A549 (cell line): ENCODE measurements at regions not wholly inside any gene's neighbourhood (a gene's known extent, or its start where the extent isn't known, plus 50 kb on each side); places are given as distances from the start of the nearest gene placed in this dataset.

Source experiments
- CEBPB ChIP-seq, 2 experiments: fragments of >200 bp in 1 of 2; sonication (Bioruptor Twin) in 1 of 2; formaldehyde crosslinking in 1 of 2; IDR thresholded peaks; 2 replicates each; pipeline ENCODE4 v1.6.1; 2012 to 2016
- CHD4 ChIP-seq: fragments of 200-600 bp; sonication (generic); IDR thresholded peaks from 2 replicates; pipeline ENCODE4 v1.6.1; 2016; ENCODE audit warnings: antibody characterized with exemption, mild to moderate bottlenecking, borderline replicate concordance
- EP300 ChIP-seq, 2 experiments: fragments of >200 bp; sonication (Bioruptor Twin); formaldehyde crosslinking; IDR thresholded peaks; 2 replicates in 1 of 2; 3 replicates in 1 of 2; pipeline ENCODE4 v1.6.1; 2016 to 2017
- HOXB5 ChIP-seq: fragments of 250-450 bp; sonication (Bioruptor Pico); IDR thresholded peaks from 2 replicates; pipeline ENCODE4 v1.5.0; 2020; ENCODE audit warnings: mild to moderate bottlenecking, moderate library complexity
- MYC ChIP-seq: IDR thresholded peaks from 2 replicates; pipeline ENCODE4 v1.6.1; 2012; ENCODE audit warnings: mild to moderate bottlenecking, inconsistent platforms, low read length, improper control_type of control experiment, borderline replicate concordance
- POLR2A ChIP-seq: IDR thresholded peaks from 2 replicates; pipeline ENCODE4 v1.6.1; 2012; ENCODE audit warnings: mild to moderate bottlenecking, low read length
- RAD21 ChIP-seq, 2 experiments: fragments of >200 bp in 1 of 2; sonication (Bioruptor Twin) in 1 of 2; formaldehyde crosslinking in 1 of 2; IDR thresholded peaks in 1 of 2; conservative IDR thresholded peaks in 1 of 2; 2 replicates in 1 of 2; 3 replicates in 1 of 2; pipeline ENCODE4 v1.6.1; 2012 to 2018; ENCODE audit warnings: inconsistent platforms in 1 of 2
- RFX5 ChIP-seq: fragments of 450-650 bp; IDR thresholded peaks from 2 replicates; pipeline ENCODE4 v1.7.1; 2014; ENCODE audit warnings: antibody characterized with exemption, mild to moderate bottlenecking, moderate library complexity
- TP53 ChIP-seq: fragments of 250-450 bp; sonication (Bioruptor Pico); IDR thresholded peaks from 2 replicates; pipeline ENCODE4 v1.5.0; 2021; ENCODE audit warnings: mild to moderate bottlenecking, moderate library complexity
- TF ChIP-seq, protein P1 (sequence below): fragments of >200 bp; sonication (Bioruptor Twin); formaldehyde crosslinking; IDR thresholded peaks from 3 replicates; pipeline ENCODE4 v1.5.1; 2016

DNA sequence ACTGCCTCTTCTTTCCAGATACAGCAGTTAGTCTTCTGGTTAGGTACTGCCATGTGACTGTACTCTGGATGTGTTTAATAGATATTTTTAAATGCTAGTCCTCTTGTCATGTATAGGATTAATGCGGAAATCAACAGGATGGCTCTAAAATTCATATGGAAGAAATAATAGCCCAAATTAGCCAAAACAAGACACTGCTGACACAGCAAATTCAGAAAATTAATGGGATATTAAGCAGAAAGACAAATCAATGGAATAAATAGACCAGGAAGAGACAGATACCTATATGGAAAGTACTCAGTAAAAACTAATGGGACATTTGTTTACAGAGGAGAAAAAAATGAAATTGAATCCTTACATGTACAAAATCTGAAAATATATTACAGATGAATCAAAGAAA is 679.3 kb upstream of the PCDH20 start:
- TF ChIP-seq CEBPB (IDR thresholded peaks at IDR 0.05) (no peak), HOXB5 (CRISPR knock-in tag) (no peak), POLR2A (no peak), RAD21 (conservative IDR thresholded peaks at IDR 0.05 in 1 of 2, IDR thresholded peaks at IDR 0.05 in 1 of 2) (no peak), EP300 (IDR thresholded peaks at IDR 0.05) (no peak), CHD4 (no peak), TP53 (CRISPR knock-in tag) (no peak), MYC (no peak), RFX5 (no peak)
- TF ChIP-seq, protein P1, sequence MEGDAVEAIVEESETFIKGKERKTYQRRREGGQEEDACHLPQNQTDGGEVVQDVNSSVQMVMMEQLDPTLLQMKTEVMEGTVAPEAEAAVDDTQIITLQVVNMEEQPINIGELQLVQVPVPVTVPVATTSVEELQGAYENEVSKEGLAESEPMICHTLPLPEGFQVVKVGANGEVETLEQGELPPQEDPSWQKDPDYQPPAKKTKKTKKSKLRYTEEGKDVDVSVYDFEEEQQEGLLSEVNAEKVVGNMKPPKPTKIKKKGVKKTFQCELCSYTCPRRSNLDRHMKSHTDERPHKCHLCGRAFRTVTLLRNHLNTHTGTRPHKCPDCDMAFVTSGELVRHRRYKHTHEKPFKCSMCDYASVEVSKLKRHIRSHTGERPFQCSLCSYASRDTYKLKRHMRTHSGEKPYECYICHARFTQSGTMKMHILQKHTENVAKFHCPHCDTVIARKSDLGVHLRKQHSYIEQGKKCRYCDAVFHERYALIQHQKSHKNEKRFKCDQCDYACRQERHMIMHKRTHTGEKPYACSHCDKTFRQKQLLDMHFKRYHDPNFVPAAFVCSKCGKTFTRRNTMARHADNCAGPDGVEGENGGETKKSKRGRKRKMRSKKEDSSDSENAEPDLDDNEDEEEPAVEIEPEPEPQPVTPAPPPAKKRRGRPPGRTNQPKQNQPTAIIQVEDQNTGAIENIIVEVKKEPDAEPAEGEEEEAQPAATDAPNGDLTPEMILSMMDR = no peak
